Esophagus squamous epithelium (tissue), 5 donors: ENCODE measurements at regions not wholly inside any gene's neighbourhood (a gene's known extent, or its start where the extent isn't known, plus 50 kb on each side); places are given as distances from the start of the nearest gene placed in this dataset.

Source experiments
- DNase-seq: peaks from one replicate; lab custom pipeline; 2025; lab: John Stamatoyannopoulos, UW
- H3K27ac ChIP-seq, 4 donors: fragments of 200-600 bp; sonication (generic); one replicate each; pipeline ENCODE4 v1.5.1; 2016 to 2019; ENCODE audit warnings: mild to moderate bottlenecking in 1 of 4
- H3K27me3 ChIP-seq, 4 donors: fragments of 200-600 bp; sonication (generic); 1 replicate in 3 of 4; 2 replicates in 1 of 4; pipeline versions ENCODE4 v1.5.1 to v1.6.0; 2017 to 2021; ENCODE audit warnings: antibody characterized with exemption in 1 of 4
- H3K36me3 ChIP-seq, 3 donors: fragments of 200-600 bp; sonication (generic); one replicate each; pipeline ENCODE4 v1.5.1; 2016 to 2019
- H3K4me1 ChIP-seq, 3 donors: fragments of 200-600 bp; sonication (generic); one replicate each; pipeline ENCODE4 v1.5.1; 2017 to 2019
- H3K4me3 ChIP-seq, 4 donors: fragments of 200-600 bp; sonication (generic); 1 replicate in 3 of 4; 2 replicates in 1 of 4; pipeline ENCODE4 v1.5.1; 2016 to 2019; ENCODE audit warnings: mild to moderate bottlenecking in 2 of 4, moderate library complexity in 1 of 4
- H3K9me3 ChIP-seq, 3 donors: fragments of 200-600 bp; sonication (generic); one replicate each; pipeline ENCODE4 v1.5.1; 2016 to 2019
- POLR2A ChIP-seq, 4 donors: fragments of 450-650 bp; IDR thresholded peaks; one replicate each; pipeline ENCODE4 v1.6.1; 2017; ENCODE audit warnings: antibody characterized with exemption in 4 of 4, mild to moderate bottlenecking in 4 of 4, moderate library complexity in 3 of 4
- WGBS, 2 donors: methylation state at CpG; one replicate each; pipeline ENCODE4 v1.1.5; 2018; 5-methylcytosine and 5-hydroxymethylcytosine counted together
- intact Hi-C: fragments of 100-400 bp; cut with DNase I; formaldehyde crosslinking; loops from one replicate; pipeline ENCODE4 v1.15.0; 2022
- TF ChIP-seq, protein P1 (sequence below), 6 experiments: fragments of 450-650 bp in 4 of 6; fragments of 200-600 bp in 2 of 6; sonication (generic) in 2 of 6; IDR thresholded peaks; one replicate each; pipeline ENCODE4 v1.5.1; 2016 to 2019; ENCODE audit warnings: antibody characterized with exemption in 6 of 6, mild to moderate bottlenecking in 4 of 6, moderate library complexity in 4 of 6
- donor health status: DM: yes; HTN: yes; CAD: no.

- Histone ChIP-seq H3K36me3 (no peaks in the 10 kb centered on the region), H3K4me3 (no peak overlapping the region), H3K27me3 (no peaks in the 10 kb centered on the region), H3K9me3 (no peaks in the 10 kb centered on the region), H3K27ac (no peak overlapping the region), H3K4me1 (no peaks in the 10 kb centered on the region)
- DNase-seq: no peak
- intact Hi-C loops: no loop called here
- TF ChIP-seq, protein P1, sequence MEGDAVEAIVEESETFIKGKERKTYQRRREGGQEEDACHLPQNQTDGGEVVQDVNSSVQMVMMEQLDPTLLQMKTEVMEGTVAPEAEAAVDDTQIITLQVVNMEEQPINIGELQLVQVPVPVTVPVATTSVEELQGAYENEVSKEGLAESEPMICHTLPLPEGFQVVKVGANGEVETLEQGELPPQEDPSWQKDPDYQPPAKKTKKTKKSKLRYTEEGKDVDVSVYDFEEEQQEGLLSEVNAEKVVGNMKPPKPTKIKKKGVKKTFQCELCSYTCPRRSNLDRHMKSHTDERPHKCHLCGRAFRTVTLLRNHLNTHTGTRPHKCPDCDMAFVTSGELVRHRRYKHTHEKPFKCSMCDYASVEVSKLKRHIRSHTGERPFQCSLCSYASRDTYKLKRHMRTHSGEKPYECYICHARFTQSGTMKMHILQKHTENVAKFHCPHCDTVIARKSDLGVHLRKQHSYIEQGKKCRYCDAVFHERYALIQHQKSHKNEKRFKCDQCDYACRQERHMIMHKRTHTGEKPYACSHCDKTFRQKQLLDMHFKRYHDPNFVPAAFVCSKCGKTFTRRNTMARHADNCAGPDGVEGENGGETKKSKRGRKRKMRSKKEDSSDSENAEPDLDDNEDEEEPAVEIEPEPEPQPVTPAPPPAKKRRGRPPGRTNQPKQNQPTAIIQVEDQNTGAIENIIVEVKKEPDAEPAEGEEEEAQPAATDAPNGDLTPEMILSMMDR (IDR thresholded peaks at IDR 0.05): no peak
- TF ChIP-seq POLR2A (IDR thresholded peaks at IDR 0.05): no peak
- 68 to 74% methylated on average over 2 of the region's 2 CpGs for WGBS, 2 donors
These were observed 121.8 kb upstream of the SLC35B3 start for GRCh38 chr6:8557014-8557748.

- Histone ChIP-seq H3K27ac (no peak overlapping the region), H3K9me3 (no peaks in the 10 kb centered on the region), H3K4me3 (no peak overlapping the region), H3K36me3 (no peaks in the 10 kb centered on the region), H3K27me3 (no peaks in the 10 kb centered on the region), H3K4me1 (no peaks in the 10 kb centered on the region)
- no peak for DNase-seq
- intact Hi-C loops: no loop called here
- no peak for TF ChIP-seq POLR2A (IDR thresholded peaks at IDR 0.05)
- TF ChIP-seq, protein P1 (IDR thresholded peaks at IDR 0.05): no peak
- WGBS, 2 donors: 68 to 74% methylated on average over 1 of the region's 1 CpG
These were observed 121.1 kb upstream of the SLC35B3 start for GRCh38 chr6:8556370-8557013.

DNA sequence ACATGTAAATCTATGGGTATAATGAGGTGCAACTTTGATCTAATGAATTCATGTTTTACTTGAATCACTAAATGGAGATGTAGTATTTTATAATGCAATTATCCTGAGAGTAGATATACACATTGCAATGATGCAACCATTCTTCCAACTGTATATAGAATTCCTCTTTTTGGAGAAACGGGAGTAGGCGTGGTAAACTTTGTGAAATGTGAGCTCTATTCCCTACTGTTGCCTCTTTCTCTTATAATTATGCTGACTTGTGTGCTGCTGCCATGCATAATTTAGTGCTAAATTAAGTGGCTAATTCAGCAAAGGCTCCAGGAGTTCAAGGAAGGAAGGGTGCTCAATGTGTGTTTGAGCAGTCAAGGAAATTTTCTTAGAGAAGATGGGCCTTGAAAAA lies 116.6 kb upstream of the SLC35B3 start:
- no peak for DNase-seq
- Histone ChIP-seq H3K27me3 (no peaks in the 10 kb centered on the region), H3K36me3 (no peaks in the 10 kb centered on the region), H3K4me1 (no peaks in the 10 kb centered on the region), H3K4me3 (no peak overlapping the region), H3K27ac (no peak overlapping the region), H3K9me3 (no peaks in the 10 kb centered on the region)
- intact Hi-C loops: no loop called here
- TF ChIP-seq POLR2A (IDR thresholded peaks at IDR 0.05): no peak
- TF ChIP-seq, protein P1 (IDR thresholded peaks at IDR 0.05): no peak
- WGBS, 2 donors: 85 to 87% methylated on average over 2 of the region's 2 CpGs

DNA sequence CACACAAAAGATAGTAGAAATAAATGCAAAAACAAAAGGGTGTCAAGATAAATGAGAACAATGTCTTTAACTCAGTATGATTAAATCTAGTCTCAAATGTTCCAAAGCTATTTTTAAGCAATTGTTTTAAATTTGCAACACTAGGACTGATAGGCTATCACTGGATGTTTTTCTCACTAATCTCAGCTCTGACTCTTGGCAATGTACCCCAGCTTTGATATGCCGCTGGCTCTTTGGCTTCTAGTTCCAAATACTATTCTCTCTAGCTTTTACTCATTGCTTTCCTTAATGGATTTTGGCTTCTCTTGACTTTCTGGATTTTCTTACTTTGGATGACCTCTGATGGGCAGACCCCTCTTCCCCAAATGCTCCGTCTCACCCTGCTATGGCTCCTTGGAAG lies 116.0 kb upstream of the SLC35B3 start:
- no peaks in the 10 kb centered on the region for H3K27me3 ChIP-seq
- intact Hi-C loops: no loop called here
- H3K9me3 ChIP-seq: no peaks in the 10 kb centered on the region
- no peaks in the 10 kb centered on the region for H3K4me1 ChIP-seq
- no peak for TF ChIP-seq POLR2A (IDR thresholded peaks at IDR 0.05)
- TF ChIP-seq, protein P1 (IDR thresholded peaks at IDR 0.05): no peak
- no peak for DNase-seq
- no peaks in the 10 kb centered on the region for H3K36me3 ChIP-seq
- WGBS, 2 donors: 74 to 77% methylated on average over 2 of the region's 2 CpGs
- no peak overlapping the region for H3K4me3 ChIP-seq
- no peak overlapping the region for H3K27ac ChIP-seq

- no peak for TF ChIP-seq POLR2A (IDR thresholded peaks at IDR 0.05)
- Histone ChIP-seq H3K4me3 (no peak overlapping the region), H3K4me1 (peaks cover 0 to 14% (median 0%) of the 10 kb centered on the region in 3 donors), H3K27me3 (no peaks in the 10 kb centered on the region), H3K9me3 (no peaks in the 10 kb centered on the region), H3K36me3 (no peaks in the 10 kb centered on the region), H3K27ac (no peak overlapping the region)
- WGBS, 2 donors: 60% methylated on average over 6 of the region's 6 CpGs
- DNase-seq: no peak
- intact Hi-C loops: no loop called here
These were observed 113.9 kb upstream of the SLC35B3 start for GRCh38 chr6:8549074-8549790.
